SK-N-SH (cell line): ENCODE measurements at regions not wholly inside any gene's neighbourhood (a gene's known extent, or its start where the extent isn't known, plus 50 kb on each side); places are given as distances from the start of the nearest gene placed in this dataset.

Experiments used
- CTCF ChIA-PET: fragments of 300-600, 350-600 bp; formaldehyde crosslinking; extraction: SDS; loops from one replicate; lab custom pipeline; 2021; lab: Yijun Ruan, JAX
- POLR2A ChIA-PET: fragments of 350-600 bp; sonication (Branson Sonifier 250); formaldehyde crosslinking; extraction: SDS; loops from one replicate; lab custom pipeline; 2020; ENCODE audit warnings: antibody characterized with exemption, inconsistent platforms; lab: Yijun Ruan, JAX
- DNase-seq: peaks from one replicate; pipeline ENCODE4 v3.0.0; 2012
- H2AFZ ChIP-seq: fragments of 200-600 bp; sonication (generic); 2 replicates; pipeline ENCODE4 v1.8.1; 2016; ENCODE audit warnings: antibody characterized with exemption, mild to moderate bottlenecking, low read depth
- H3F3A ChIP-seq: fragments of 200-600 bp; sonication (generic); replicated peaks from 2 replicates; pipeline ENCODE3; 2016; ENCODE audit warnings: antibody characterized with exemption, mild to moderate bottlenecking; ENCODE audit not compliant: insufficient read depth
- H3K27ac ChIP-seq, 2 experiments: fragments of 200-500 bp in 1 of 2; fragments of 200-600 bp in 1 of 2; sonication (Bioruptor generic) in 1 of 2; sonication (generic), shearing (Covaris generic) in 1 of 2; 2 replicates each; pipeline versions ENCODE4 v1.5.1 to v1.6.1; 2014 to 2016; ENCODE audit warnings: low read depth in 2 of 2, inconsistent platforms in 1 of 2, low read length in 1 of 2, mild to moderate bottlenecking in 1 of 2, mixed read lengths in 1 of 2
- H3K27me3 ChIP-seq: fragments of 200-600 bp; sonication (generic), shearing (Covaris generic); 2 replicates; pipeline ENCODE4 v1.6.1; 2016; ENCODE audit warnings: mixed run types; ENCODE audit not compliant: insufficient read depth
- H3K36me3 ChIP-seq, 2 experiments: fragments of 200-500 bp in 1 of 2; fragments of 200-600 bp in 1 of 2; sonication (Bioruptor generic) in 1 of 2; sonication (generic) in 1 of 2; replicated peaks in 1 of 2; 2 replicates each; pipeline versions ENCODE3 to v1.5.1; 2014 to 2016; ENCODE audit warnings: low read length in 1 of 2, mild to moderate bottlenecking in 1 of 2; ENCODE audit not compliant: insufficient read depth in 2 of 2, control insufficient read depth in 1 of 2
- H3K4me1 ChIP-seq, 2 experiments: fragments of 200-500 bp in 1 of 2; fragments of 200-600 bp in 1 of 2; sonication (Bioruptor generic) in 1 of 2; sonication (generic), shearing (Covaris generic) in 1 of 2; 2 replicates each; pipeline versions ENCODE4 v1.5.1 to v1.6.1; 2014 to 2016; ENCODE audit warnings: low read depth in 1 of 2, low read length in 1 of 2, mixed run types in 1 of 2; ENCODE audit not compliant: insufficient read depth in 2 of 2, control insufficient read depth in 1 of 2
- H3K4me2 ChIP-seq: fragments of 200-600 bp; sonication (generic), shearing (Covaris generic); 2 replicates; pipeline ENCODE4 v1.6.1; 2017; ENCODE audit warnings: mixed run types
- H3K4me3 ChIP-seq, 2 experiments: fragments of 200-500 bp in 1 of 2; fragments of 200-600 bp in 1 of 2; sonication (Bioruptor generic) in 1 of 2; sonication (generic), shearing (Covaris generic) in 1 of 2; 2 replicates each; pipeline versions ENCODE4 v1.5.1 to v1.8.1; 2014 to 2016; ENCODE audit warnings: low read depth in 2 of 2, inconsistent platforms in 1 of 2, low read length in 1 of 2, mild to moderate bottlenecking in 1 of 2, mixed read lengths in 1 of 2, moderate library complexity in 1 of 2
- H3K79me2 ChIP-seq: fragments of 200-600 bp; sonication (generic); 2 replicates; pipeline ENCODE4 v1.8.1; 2017; ENCODE audit warnings: mild to moderate bottlenecking; ENCODE audit not compliant: insufficient read depth
- H3K9ac ChIP-seq: fragments of 200-600 bp; sonication (generic); 2 replicates; pipeline ENCODE4 v1.6.1; 2017; ENCODE audit warnings: mixed run types
- H3K9me2 ChIP-seq: fragments of 200-600 bp; sonication (generic); 2 replicates; pipeline ENCODE4 v1.6.1; 2017; ENCODE audit warnings: mixed run types
- H3K9me3 ChIP-seq: fragments of 200-600 bp; sonication (generic); 2 replicates; pipeline ENCODE4 v1.6.1; 2017; ENCODE audit warnings: mixed run types, mild to moderate bottlenecking, moderate library complexity
- H4K20me1 ChIP-seq: fragments of 200-600 bp; sonication (generic); 2 replicates; pipeline ENCODE4 v1.6.1; 2017; ENCODE audit warnings: mild to moderate bottlenecking, mixed run types; ENCODE audit not compliant: insufficient read depth
- CHD2 ChIP-seq: fragments of 150-350 bp; IDR thresholded peaks from 2 replicates; pipeline ENCODE4 v1.6.1; 2018; ENCODE audit warnings: low read length; ENCODE audit not compliant: partially characterized antibody
- ELF1 ChIP-seq: IDR thresholded peaks from 2 replicates; pipeline ENCODE4 v1.4.0; 2012
- EP300 ChIP-seq, 2 experiments: IDR thresholded peaks; 2 replicates each; pipeline versions ENCODE4 v1.4.0 to v1.6.1; 2012; ENCODE audit warnings: borderline replicate concordance in 1 of 2, low read depth in 1 of 2, low read length in 1 of 2
- EZH2phosphoT487 ChIP-seq: fragments of 200-600 bp; sonication (generic); IDR thresholded peaks from 2 replicates; pipeline ENCODE4 v1.6.1; 2017; ENCODE audit warnings: low read depth, mixed run types, mild to moderate bottlenecking, antibody characterized with exemption, moderate library complexity, borderline replicate concordance
- FOSL2 ChIP-seq: IDR thresholded peaks from 2 replicates; pipeline ENCODE4 v1.4.0; 2012; ENCODE audit warnings: low read depth, mild to moderate bottlenecking, moderate library complexity, borderline replicate concordance
- FOXM1 ChIP-seq: IDR thresholded peaks from 2 replicates; pipeline ENCODE4 v1.4.0; 2012; ENCODE audit warnings: low read depth, mild to moderate bottlenecking
- MEF2A ChIP-seq: IDR thresholded peaks from 2 replicates; pipeline ENCODE4 v1.4.0; 2012; ENCODE audit warnings: low read depth, borderline replicate concordance
- MXI1 ChIP-seq: IDR thresholded peaks from 2 replicates; pipeline ENCODE4 v1.6.1; 2012; ENCODE audit warnings: mild to moderate bottlenecking, low read depth, low read length, improper control_type of control experiment
- NFIC ChIP-seq: IDR thresholded peaks from 2 replicates; pipeline ENCODE4 v1.4.0; 2012; ENCODE audit warnings: borderline replicate concordance
- NRF1 ChIP-seq: IDR thresholded peaks from 2 replicates; pipeline ENCODE4 v1.6.1; 2012; ENCODE audit warnings: low read depth, mild to moderate bottlenecking, low read length
- POLR2AphosphoS5 ChIP-seq: IDR thresholded peaks from 2 replicates; pipeline ENCODE4 v1.6.1; 2012; ENCODE audit warnings: low read depth, low read length
- RCOR1 ChIP-seq: fragments of 150-350 bp; IDR thresholded peaks from 2 replicates; pipeline ENCODE4 v1.6.1; 2017; ENCODE audit warnings: antibody characterized with exemption, low read length
- RXRA ChIP-seq: IDR thresholded peaks from 2 replicates; pipeline ENCODE4 v1.4.0; 2012; ENCODE audit warnings: low read depth, mild to moderate bottlenecking, borderline replicate concordance
- SIN3A ChIP-seq: IDR thresholded peaks from 2 replicates; pipeline ENCODE4 v1.6.1; 2012; ENCODE audit warnings: low read depth, mild to moderate bottlenecking, low read length, moderate library complexity, borderline replicate concordance
- TAF1 ChIP-seq: IDR thresholded peaks from 2 replicates; pipeline ENCODE4 v1.6.1; 2012; ENCODE audit warnings: low read depth, mild to moderate bottlenecking, low read length, moderate library complexity, borderline replicate concordance
- YY1 ChIP-seq: IDR thresholded peaks from 2 replicates; pipeline ENCODE4 v1.4.0; 2012; ENCODE audit warnings: low read depth, mild to moderate bottlenecking
- WGBS: methylation state at CpG from one replicate; pipeline ENCODE4 v1.1.6; 2017; ENCODE audit warnings: low lambda C conversion rate; 5-methylcytosine and 5-hydroxymethylcytosine counted together
- TF ChIP-seq, protein P1 (sequence below): fragments of 150-350 bp; IDR thresholded peaks from 2 replicates; pipeline ENCODE4 v1.6.1; 2017; ENCODE audit warnings: antibody characterized with exemption, low read length, low read depth, borderline replicate concordance
- TF ChIP-seq, protein P2 (sequence below): fragments of 200-600 bp; sonication (generic); IDR thresholded peaks from 2 replicates; pipeline ENCODE4 v1.6.1; 2017; ENCODE audit warnings: antibody characterized with exemption, mild to moderate bottlenecking, moderate library complexity

DNA sequence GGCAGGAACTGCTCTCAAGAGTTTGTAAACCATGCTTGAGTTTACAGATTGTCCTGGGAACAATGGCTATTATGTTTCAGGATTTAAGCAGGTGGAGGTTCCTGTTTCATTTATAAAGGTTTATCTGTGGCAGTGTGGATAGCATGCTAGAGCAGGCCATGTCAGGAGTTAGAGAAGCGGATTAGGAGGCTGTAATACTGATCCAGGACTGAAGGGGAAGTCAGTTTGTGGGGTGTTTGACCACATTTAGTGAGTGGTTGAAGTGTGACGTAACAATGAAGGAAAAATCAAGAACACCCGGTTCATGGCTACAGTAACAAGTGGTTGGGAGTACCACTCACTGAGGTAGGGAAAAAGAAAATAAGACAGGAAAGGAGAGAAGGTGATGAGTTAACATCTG is 299.0 kb downstream of the TLR4 start:
- Histone ChIP-seq H3K79me2 (no peaks in the 10 kb centered on the region), H3K9ac (no peak overlapping the region), H3K9me3 (no peaks in the 10 kb centered on the region), H3K9me2 (no peaks in the 10 kb centered on the region), H3K4me3 (no peak overlapping the region), H3K27ac (no peak overlapping the region), H3K36me3 (no peaks in the 10 kb centered on the region), H4K20me1 (no peaks in the 10 kb centered on the region), H3K27me3 (no peaks in the 10 kb centered on the region), H3K4me2 (no peak overlapping the region), H3F3A (no peaks in the 10 kb centered on the region), H2AFZ (no peak overlapping the region), H3K4me1 (no peaks in the 10 kb centered on the region)
- TF ChIP-seq RXRA (no peak), POLR2AphosphoS5 (no peak), ELF1 (no peak)
- ChIA-PET POLR2A (no interaction called here), CTCF (no interaction called here)
- WGBS: 12% methylated on average over 3 of the region's 3 CpGs
- no peak for DNase-seq

DNA sequence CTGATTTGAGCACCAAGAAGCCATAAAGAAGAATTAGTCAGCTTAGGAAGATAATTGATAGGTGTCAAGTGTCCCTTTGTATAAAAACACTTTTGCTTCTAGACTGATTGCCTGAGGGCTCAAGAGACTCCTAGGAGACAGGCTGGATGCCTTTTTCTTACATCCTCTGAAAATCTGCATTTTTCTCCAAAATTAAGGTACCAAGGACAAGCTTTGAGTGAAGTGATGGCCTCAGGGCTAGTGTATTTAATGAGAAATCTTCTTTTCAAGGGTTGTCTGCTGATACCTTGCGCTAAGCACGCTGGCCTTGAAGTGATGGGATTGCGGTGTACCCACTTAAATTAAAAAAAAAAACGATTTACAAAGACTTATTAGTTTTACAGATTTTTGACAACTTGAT is 304.0 kb downstream of the TLR4 start:
- no peak overlapping the region for H3K4me3 ChIP-seq
- DNase-seq: no peak
- no peaks in the 10 kb centered on the region for H3K9me3 ChIP-seq
- no peak overlapping the region for H3K4me2 ChIP-seq
- no peaks in the 10 kb centered on the region for H3K79me2 ChIP-seq
- WGBS: 26% methylated on average over 4 of the region's 4 CpGs
- no peaks in the 10 kb centered on the region for H3K4me1 ChIP-seq
- H3K27me3 ChIP-seq: no peaks in the 10 kb centered on the region
- no peaks in the 10 kb centered on the region for H4K20me1 ChIP-seq
- H3F3A ChIP-seq: no peaks in the 10 kb centered on the region
- no peaks in the 10 kb centered on the region for H3K36me3 ChIP-seq
- no peak overlapping the region for H3K27ac ChIP-seq
- POLR2A ChIA-PET: interaction anchor here (0.6 kb wide), 1 partner anchor 74 kb away, joined by 3 read pairs; no protein-coding TSS in a partner anchor
- H3K9ac ChIP-seq: no peak overlapping the region
- no peak overlapping the region for H2AFZ ChIP-seq
- TF ChIP-seq, protein P1, sequence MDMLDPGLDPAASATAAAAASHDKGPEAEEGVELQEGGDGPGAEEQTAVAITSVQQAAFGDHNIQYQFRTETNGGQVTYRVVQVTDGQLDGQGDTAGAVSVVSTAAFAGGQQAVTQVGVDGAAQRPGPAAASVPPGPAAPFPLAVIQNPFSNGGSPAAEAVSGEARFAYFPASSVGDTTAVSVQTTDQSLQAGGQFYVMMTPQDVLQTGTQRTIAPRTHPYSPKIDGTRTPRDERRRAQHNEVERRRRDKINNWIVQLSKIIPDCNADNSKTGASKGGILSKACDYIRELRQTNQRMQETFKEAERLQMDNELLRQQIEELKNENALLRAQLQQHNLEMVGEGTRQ: no peak
- TF ChIP-seq EP300 (IDR thresholded peaks at IDR 0.05; ENCODE audit: borderline replicate concordance in 1 of 2, low read depth in 1 of 2, low read length in 1 of 2) (no peak), NRF1 (no peak), TAF1 (no peak), NFIC (no peak), RXRA (no peak), FOXM1 (no peak), CHD2 (no peak), EZH2phosphoT487 (no peak), ELF1 (no peak), YY1 (no peak), MXI1 (no peak)
- CTCF ChIA-PET: no interaction called here
- no peaks in the 10 kb centered on the region for H3K9me2 ChIP-seq

DNA sequence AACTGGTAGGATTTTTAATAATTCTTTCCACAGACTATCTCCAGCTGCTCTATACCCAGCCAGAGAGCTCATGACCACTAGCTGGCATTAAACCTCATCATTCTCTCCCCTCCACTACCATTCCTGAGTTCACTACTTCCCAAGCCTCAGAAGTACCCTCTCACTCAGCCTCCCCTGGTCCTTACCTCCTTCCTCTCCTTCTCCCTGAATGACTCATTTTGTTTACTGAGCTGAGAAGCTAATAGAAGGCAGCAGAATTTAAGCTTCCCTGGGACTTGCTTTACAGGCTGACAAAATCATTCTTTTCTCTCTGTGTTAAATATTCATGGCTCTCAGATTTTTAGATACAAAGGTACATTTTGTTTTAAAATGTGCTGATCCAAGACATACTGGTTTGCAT is 305.4 kb downstream of the TLR4 start:
- Histone ChIP-seq H3K27me3 (no peaks in the 10 kb centered on the region), H3K36me3 (no peaks in the 10 kb centered on the region), H3K4me1 (no peaks in the 10 kb centered on the region), H3K9me3 (no peaks in the 10 kb centered on the region), H3F3A (no peaks in the 10 kb centered on the region), H3K9ac (no peak overlapping the region), H2AFZ (no peak overlapping the region), H3K79me2 (no peaks in the 10 kb centered on the region), H3K4me2 (no peak overlapping the region), H3K9me2 (no peaks in the 10 kb centered on the region), H3K4me3 (no peak overlapping the region), H3K27ac (no peak overlapping the region), H4K20me1 (no peaks in the 10 kb centered on the region)
- ChIA-PET POLR2A (no interaction called here), CTCF (no interaction called here)
- TF ChIP-seq FOSL2 (no peak), CHD2 (no peak), SIN3A (no peak), YY1 (no peak), ELF1 (no peak), MEF2A (no peak), RCOR1 (no peak), NRF1 (no peak)
- TF ChIP-seq, protein P2, sequence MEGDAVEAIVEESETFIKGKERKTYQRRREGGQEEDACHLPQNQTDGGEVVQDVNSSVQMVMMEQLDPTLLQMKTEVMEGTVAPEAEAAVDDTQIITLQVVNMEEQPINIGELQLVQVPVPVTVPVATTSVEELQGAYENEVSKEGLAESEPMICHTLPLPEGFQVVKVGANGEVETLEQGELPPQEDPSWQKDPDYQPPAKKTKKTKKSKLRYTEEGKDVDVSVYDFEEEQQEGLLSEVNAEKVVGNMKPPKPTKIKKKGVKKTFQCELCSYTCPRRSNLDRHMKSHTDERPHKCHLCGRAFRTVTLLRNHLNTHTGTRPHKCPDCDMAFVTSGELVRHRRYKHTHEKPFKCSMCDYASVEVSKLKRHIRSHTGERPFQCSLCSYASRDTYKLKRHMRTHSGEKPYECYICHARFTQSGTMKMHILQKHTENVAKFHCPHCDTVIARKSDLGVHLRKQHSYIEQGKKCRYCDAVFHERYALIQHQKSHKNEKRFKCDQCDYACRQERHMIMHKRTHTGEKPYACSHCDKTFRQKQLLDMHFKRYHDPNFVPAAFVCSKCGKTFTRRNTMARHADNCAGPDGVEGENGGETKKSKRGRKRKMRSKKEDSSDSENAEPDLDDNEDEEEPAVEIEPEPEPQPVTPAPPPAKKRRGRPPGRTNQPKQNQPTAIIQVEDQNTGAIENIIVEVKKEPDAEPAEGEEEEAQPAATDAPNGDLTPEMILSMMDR: no peak
- no peak for DNase-seq
